HG03066 (cell line): ENCODE measurements at regions not wholly inside any gene's neighbourhood (a gene's known extent, or its start where the extent isn't known, plus 50 kb on each side); places are given as distances from the start of the nearest gene placed in this dataset.
"Not testable (repeated sequence)": the region's sequence is repeated elsewhere in the genome, so short reads cannot be mapped to it uniquely, and the experiment has no call there.

Source experiments
- ATAC-seq: cut with Tn5 transposase; IDR thresholded peaks from one replicate; pipeline ENCODE4 v1.9.1; 2021; ENCODE audit warnings: low read depth; ENCODE audit not compliant: unreplicated experiment

GRCh38 chr10:57624856-57625592 is 642.7 kb downstream of the IPMK start:
- ATAC-seq: no peak

GRCh38 chr10:57624066-57624465 is 643.6 kb downstream of the IPMK start:
- no peak for ATAC-seq

DNA sequence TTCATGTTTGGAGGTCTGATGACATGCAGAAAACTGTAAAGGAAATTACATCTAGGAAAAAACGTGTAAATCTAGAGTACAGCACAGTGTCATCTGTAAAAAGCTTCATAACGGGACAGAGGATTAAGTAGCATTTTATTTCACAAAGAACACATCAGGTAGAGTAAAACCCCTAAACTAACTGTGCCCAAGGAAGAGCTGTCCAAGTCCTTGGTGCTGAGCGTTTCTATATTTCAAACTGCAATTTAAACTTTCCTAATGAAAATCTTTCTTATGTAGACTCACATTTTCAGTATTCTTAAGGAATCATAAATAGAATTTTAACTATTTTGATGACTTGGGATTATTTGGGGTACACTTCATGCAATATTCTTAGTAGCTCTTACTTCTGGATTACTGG is 646.2 kb downstream of the IPMK start:
- ATAC-seq: no peak

GRCh38 chr10:57605948-57606485 is 661.7 kb downstream of the IPMK start:
- no peak for ATAC-seq

DNA sequence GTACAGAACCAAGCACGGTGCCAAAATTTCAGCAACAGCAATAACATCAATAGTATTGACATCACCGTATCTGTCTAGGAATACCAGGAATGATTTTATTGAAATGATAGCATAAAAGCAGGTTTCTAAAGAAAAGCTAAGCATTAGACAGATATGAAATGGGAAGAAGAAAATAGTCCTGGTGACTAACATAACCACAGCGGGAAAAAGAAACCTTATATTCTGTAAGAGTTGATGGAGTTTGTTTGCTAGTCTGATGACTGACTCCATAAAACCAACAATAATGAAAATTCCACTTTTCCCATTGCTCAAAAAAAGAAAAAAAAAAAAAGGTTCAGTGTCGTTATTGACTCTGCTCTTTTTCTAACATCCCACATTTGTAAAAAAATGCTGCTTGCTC is 668.3 kb downstream of the IPMK start:
- no peak for ATAC-seq

DNA sequence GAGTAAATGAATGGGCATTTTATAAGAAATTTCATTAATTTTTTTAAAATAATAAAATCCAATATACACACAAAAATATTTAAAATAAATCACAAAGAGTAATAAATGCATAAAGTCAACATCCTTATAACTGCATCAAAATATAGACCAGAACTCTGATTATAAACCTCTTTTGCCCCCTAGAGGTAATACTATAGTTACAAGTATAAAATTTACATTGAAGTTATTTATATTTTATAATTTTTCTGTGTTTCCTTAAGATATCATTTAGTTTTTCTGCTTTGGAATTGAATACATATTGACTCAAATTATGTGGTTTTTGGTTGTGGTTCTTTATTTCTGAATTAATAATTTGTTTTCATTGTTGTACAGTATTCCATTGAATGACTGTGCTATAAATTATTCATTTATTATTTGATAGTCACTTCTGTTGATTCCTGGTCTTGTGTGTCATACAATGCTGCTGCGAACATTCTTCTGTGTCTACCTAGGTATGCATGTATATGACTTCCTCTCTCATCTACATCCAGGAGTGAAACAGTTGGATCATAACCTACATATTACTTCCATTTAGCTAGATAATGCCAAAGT is 673.6 kb downstream of the IPMK start:
- no peak for ATAC-seq

- no peak for ATAC-seq
Observed at GRCh38 chr10:57579926-57580325, 687.8 kb downstream of the IPMK start.

GRCh38 chr10:57562211-57562610 is 705.5 kb downstream of the IPMK start:
- ATAC-seq: no peak

DNA sequence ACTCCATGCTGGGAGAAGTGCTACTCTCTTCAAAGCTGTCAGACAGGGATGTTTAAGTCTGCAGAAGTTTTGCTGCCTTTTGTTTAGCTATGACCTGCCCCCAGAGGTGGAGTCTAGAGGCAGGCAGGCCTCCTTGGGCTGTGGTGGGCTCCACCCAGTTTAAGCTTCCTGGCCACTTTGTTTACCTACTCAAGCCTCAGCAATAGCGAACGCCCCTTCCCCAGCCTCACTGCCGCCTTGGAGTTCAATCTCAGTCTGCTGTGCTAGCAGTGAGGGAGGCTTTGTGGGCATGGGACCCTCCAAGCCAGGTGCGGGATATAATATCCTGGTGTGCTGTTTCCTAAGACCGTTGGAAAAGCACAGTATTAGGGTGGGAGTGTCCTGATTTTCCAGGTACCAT is 715.9 kb downstream of the IPMK start:
- ATAC-seq: not testable (repeated sequence)

GRCh38 chr10:57535306-57535705 is 732.4 kb downstream of the IPMK start:
- ATAC-seq: no peak

DNA sequence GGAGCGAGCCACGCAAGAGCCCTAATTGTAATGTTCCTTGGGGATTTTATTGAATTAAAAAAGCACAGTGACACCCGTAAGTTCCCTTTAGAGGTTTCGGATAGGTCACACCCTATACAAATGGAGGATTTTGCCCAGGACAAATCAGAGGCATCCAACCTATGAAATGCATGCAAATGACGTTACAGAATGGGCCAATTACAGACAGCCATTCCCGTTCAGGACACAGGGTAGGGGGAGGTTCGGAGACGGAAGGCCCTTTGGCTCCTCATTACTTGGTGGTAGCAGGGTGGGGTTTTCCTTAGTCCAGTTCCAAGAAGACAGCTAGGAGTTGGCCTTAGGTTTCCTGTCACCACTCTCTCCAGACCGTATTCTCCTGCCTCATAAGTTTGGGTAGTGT is 754.1 kb downstream of the IPMK start:
- no peak for ATAC-seq

GRCh38 chr10:57507788-57508187 is 759.9 kb downstream of the IPMK start:
- no peak for ATAC-seq

- ATAC-seq: no peak
Observed at GRCh38 chr10:57506414-57507094, 761.1 kb downstream of the IPMK start.

GRCh38 chr10:57494486-57494885 is 773.2 kb downstream of the IPMK start:
- no peak for ATAC-seq

DNA sequence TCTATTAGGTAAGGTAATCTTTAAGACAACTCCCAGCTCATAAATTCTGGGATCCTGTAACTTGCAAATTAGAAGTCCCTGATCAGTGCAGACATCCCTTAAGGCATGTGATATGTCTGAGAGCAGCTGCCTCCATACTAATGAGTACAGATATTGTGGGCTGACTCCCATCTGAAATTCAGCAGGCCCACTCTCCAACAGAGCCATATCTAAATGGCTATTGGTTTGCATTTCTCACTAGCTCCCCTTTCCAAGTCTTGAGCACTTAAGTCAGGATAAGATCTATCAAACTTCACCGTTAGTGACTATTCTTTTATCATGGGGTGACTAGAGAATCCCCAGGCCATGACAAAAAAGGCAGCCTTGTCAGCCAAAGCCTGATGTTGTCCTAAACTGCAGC is 785.4 kb downstream of the IPMK start:
- ATAC-seq: no peak

- ATAC-seq: no peak
Observed at GRCh38 chr10:57472823-57473619, 794.7 kb downstream of the IPMK start.

DNA sequence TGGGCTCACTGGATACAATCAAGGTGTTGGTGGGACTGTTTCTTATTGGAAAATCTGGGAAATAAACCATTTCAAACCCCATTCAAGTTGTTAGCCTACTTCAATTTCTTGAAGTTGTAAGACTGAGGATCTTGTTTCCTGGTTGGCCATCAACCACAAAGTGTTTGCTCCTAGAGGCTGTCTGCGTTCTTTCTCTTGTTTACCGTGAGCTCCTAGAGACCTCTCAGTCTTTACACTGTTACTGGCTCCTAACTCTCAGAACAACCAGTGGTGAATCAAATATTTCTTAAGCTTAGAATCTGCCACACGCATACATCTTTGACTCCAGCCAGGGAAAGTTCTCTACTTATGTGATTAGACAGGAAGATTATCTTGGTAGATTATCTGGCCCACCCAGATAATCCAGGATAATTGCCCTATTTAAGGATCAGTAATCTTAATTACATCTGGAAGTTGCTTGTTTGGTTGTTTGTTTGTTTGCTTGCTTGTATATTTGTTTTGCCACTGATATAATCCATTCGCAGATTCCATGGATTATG is 798.7 kb downstream of the IPMK start:
- no peak for ATAC-seq

DNA sequence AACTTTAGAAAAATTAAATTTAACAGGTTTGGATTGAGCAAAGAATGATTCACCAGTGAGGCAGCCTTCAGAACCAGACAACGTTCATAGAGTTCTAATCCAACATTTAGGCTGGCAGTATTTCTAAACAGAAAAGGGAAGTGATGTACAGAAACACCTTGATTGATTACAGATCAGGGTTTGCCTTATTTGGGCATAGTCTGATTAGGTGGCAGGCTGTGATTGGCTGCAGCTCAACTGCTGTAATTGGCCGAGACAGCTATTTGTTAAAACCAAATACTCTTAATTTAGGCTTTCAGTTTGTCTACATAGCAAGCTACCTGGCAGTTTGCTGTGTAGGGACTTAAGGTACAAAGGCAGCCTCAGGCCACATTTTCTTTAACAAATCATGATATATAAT is 802.5 kb downstream of the IPMK start:
- no peak for ATAC-seq

GRCh38 chr10:57460540-57460939 is 807.2 kb downstream of the IPMK start:
- no peak for ATAC-seq

GRCh38 chr10:57457972-57458512 is 809.7 kb downstream of the IPMK start:
- no peak for ATAC-seq
